SK-MEL-5 (cell line): ENCODE measurements at regions not wholly inside any gene's neighbourhood (a gene's known extent, or its start where the extent isn't known, plus 50 kb on each side); places are given as distances from the start of the nearest gene placed in this dataset.

Experiments
- DNase-seq: peaks from one replicate; pipeline ENCODE4 v3.0.0-alpha.2; 2016; ENCODE audit warnings: low read depth, low spot score
- in situ Hi-C: cut with HindIII; loops from 2 replicates; pipeline ENCODE4 v1.10.0; 2016; ENCODE audit warnings: low sequenced_read_pairs, high pct_unique_total_duplicates, low pct_unique_long_range_greater_than_20kb

DNA sequence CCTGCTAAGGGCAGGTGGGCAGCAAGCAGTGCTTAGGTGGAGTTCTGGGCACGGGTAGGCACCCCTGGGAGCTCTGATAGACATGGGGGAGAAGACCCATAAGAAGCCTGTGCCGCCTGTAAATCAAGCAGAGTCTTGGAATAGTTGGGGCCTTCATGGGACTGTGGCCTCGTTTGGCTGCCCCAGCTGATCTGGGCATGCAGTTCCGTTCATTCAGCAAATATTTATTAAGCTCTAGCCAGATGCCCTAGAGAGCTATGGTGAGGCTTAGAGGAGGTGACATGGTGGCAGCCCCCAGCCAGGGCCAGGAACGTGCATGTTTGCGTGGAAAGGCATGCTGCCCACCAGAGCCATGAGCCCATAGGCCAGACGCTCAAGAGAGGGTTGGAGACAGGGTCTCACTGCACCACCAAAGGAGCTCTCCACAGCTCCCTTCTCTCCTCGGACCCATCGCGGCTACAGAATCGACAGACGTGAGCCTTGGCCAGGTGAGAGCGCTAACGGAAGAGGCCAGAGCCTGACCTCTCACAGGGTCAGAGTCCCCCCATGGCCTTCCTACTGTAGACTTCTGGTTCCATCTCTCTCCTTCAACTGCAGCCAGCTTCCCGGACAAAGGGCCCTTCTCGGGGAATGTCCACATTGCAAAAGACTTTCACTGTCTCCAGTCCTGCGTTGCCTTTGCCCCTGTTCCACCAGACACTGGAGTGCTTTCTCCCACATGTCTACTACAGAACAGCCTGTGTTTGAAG, 135.7 kb downstream of the INHBB start:
- DNase-seq = no peak
- in situ Hi-C loops = no loop called here

DNA sequence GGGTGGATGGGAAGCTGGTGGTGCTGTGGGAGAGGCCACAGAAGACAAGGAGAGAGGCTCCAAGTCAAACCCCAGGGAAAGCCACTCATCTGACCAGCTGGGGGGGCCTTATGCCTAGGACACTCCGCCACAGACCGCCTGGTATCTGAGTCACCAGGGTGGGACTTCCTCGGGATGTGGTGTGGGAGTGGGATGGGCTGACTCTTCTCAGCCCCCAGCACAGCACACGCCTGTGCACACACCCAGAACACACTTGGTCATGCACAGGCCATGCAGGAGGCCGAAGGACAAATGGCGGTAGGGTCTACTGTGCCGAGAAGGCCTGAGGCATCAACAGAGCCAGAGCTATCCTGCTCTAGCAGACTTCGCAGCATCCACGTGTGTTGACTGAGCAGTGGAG, 136.4 kb downstream of the INHBB start:
- in situ Hi-C loops = no loop called here
- DNase-seq = no peak

DNA sequence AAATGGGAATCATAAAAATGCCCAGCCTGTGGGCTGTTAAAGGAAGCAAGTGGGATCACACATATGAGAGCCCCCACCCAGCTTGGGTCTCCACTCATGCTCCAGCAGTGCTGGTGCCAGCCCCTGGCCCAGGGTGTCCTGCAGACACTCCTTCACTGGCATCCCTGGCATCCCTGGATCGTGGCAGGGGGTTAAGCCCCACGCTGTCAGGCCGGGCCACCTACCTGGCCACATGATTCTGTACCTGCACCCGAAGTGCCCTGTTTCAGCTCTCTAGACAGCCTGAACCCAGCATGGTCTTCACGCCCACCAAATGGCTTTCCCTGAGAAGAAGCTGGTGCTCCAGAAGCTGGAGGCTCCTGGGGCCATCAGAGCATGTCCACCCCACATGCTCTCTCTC, 137.4 kb downstream of the INHBB start:
- no peak for DNase-seq
- in situ Hi-C loops = no loop called here

DNA sequence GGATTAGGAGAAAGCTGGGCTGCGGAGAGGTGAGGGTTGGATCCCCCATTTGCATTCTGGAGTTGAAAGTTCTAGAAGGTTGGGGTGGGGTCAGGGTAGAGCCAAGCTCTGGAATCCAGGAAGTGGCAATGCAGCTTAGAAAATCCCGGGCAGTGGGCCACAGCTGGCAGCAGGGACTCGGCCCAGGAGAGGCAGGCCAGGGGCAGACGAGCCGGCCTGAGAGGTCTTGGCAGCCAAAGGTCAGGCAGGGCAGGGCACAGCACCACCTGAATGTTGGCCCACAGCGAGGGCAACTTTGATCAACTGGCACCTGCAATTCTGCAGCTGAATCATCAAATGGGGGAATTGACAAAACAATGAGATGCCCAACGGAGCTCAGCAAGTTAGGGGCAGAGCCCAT, 139.2 kb downstream of the INHBB start:
- in situ Hi-C loops = no loop called here

DNA sequence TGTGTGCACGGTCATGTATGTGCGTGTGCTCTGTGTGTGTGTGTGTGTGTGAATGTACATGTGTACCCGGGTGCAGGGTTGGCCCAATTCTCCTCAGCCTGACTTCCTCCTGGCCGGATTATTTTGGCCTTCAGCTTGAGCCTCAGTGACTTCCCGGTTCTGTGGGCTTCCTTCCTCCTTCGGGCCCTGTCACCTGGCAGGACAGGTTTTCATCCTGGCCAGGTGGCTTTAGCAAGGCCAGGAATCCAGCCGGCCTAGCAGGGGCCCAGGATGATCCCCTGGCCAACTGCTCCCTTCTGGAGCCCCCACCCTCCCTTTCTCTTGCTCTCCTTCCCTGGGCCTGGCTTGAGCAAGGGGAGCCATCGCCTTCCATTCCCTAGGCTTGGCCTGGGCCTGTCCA, 140.5 kb downstream of the INHBB start:
- DNase-seq = no peak
- in situ Hi-C loops = no loop called here

More for the DNA sequence above, 139.2 kb downstream of the INHBB start:
- no peak for DNase-seq

DNA sequence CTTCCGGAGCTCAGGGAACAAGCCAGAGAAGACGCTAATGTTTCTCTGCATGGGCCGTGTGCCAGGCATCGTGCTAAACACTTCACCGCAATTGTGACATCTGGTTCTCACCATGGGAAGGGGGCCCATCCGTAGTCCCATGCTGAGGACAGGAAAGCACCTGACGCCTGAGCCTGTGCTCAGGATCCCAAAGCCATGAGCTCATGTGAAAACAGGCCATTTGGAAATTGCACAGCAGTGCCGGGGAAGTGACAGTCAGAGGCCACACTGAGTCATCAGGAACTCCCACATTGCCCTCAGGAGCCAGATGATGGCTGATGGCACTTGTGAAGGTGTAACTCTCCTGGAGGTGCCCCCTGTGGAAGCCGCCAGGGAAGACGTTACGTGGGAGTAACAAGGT, 141.0 kb downstream of the INHBB start:
- in situ Hi-C loops = no loop called here
- DNase-seq = no peak

DNA sequence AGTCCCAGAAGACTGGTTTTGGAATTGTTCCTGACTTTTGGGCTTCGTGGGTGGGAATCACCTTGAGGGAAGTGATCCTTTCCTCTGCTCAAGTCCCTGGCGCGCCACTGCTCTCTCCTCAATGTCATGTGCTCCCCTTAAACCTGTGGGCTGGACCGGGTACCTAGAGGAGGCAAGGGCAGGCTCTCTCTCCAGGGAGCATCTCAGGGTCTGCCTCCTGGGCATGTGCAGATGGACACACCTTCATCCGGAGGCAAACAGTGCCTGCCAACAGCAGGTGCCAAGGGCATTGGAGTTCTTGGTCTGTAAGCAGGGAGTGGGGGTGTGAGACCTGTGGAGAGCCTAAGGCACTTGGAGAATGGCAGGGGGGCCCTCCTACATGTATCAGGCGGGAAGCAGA, 142.6 kb downstream of the INHBB start:
- in situ Hi-C loops = no loop called here
- DNase-seq = no peak

DNA sequence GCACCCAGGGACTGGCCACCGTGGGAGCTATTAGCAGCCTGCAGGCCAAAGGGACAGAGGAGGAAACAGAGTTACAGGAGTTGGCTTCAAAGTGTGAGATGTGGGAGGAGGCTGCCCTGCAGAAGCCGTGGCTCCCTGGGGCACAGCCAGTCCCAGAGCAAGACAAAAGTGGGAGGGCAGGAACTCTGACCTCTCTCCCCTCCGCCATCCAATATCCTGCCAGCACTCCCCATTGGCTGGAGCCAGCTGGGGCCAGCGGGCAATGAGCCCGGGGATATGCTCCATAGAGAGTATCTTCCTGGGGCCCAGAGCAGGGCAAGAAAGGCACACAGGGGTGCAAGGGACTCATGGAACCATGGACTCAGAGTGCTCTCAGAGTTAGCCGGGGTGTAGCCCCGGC, 143.1 kb downstream of the INHBB start:
- DNase-seq = no peak
- in situ Hi-C loops = no loop called here

DNA sequence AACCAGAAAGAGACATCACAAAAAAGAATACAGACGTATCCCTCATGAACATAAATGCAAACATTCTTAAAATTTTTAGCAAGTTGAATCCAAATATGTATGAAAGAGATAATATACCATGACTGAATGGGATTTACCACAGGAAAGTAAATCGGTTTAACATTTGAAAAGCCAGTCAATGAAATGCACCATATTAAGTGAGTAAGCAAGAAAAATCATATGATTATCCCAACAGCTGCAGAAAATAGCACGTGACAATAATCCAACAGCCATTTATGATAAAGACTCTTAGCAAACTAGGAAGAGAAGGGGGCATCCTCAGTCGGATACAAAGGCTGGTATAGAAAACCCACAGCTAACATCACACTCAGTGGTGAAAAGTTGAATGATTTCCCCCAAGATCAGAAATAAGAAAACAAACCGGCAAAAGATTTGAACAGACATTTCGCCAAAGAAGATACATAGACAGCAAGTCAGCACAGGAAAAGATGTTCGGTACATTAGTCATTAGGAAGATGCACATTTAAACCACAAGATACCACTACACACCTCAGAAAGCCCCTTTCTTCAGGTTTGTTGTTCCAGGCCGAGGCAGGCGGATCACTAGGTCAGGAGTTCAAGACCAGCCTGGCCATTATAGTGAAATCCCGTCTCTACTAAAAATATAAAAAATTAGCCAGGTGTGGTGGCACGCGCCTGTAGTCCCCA, 144.3 kb downstream of the INHBB start:
- in situ Hi-C loops = no loop called here

DNA sequence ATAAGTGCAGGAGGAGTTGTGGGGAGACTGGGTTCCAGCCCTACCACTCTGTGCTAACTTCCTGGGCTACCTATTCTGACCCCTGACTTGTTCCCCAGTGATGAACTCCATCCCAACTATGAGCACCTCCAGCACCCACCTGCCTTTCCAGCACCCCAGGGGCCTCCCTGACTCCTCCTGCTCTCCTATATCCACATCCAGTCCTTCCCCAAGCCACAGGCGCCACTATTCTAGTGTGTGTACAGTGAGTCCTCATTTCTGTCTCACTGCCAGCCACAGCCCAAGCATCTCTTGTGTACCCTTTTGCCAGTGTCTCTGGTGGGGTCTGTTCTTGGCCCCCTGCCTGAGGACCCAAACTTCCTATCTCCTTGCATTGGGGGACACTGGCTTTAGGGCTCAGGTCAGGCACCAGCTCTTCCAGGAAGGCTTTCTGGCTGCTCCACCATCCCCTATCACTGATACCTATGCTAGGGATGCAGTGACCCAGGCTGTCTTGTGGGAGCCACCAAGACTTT, 145.2 kb downstream of the INHBB start:
- no peak for DNase-seq
- in situ Hi-C loops = no loop called here

More for the DNA sequence above, 144.3 kb downstream of the INHBB start:
- DNase-seq = no peak

DNA sequence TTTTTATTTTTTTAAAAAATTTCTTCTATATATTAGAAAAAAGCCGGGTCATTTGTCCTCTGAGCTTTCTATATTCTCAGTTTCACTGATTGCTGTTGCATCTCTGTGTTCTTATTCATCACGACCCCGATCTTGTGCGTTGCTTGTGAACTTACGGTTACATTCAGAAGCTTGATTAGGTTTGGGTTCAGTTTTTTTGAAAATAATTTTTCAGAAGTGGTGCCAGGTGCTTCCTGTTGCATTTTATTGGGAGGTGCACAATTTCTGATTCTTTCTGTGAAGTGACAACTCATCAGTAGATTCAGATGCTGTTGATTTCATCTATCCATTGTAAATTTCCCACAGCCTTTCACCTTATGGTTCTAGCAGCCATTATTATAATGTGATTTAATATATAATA, 147.3 kb downstream of the INHBB start:
- in situ Hi-C loops = no loop called here

DNA sequence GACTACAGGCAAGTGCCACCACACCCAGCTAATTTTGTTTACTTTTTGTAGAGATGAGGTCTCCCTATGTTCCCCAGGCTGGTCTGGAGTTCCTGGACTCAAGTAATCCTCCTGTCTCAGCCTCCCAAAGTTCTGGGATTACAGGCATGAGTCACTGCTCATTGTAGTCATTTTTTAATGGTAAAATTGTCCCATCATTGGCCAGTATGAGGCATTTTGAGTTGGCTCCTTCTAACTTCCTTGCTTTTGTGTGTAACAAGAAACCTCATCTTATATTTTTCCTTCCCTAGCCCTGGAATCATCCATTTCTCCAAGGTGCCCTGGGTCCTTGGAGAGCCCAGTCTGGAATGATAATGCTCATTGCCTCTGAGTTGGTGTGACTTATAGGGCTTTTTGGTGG, 148.5 kb downstream of the INHBB start:
- no peak for DNase-seq
- in situ Hi-C loops = no loop called here

More for the DNA sequence above, 147.3 kb downstream of the INHBB start:
- no peak for DNase-seq

DNA sequence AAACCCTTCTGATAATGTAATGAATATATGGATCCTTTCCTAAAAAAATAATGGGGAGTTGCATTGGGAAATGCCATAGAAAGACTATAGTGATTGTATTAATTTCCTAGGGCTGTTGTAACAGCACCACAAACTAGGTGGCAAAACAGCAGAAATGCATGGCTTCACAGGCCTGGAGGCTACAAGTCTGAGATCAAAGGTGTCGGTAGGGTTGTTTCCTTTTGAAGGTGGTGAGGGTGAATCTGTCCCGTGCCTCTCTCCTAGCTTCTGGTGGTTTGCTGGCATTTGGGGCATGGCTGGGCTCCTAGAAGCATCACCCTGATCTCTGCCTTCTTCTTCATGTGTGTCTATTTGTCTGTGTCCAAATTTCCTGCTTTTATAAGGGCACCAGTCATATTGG, 149.7 kb downstream of the INHBB start:
- no peak for DNase-seq
- in situ Hi-C loops = no loop called here

DNA sequence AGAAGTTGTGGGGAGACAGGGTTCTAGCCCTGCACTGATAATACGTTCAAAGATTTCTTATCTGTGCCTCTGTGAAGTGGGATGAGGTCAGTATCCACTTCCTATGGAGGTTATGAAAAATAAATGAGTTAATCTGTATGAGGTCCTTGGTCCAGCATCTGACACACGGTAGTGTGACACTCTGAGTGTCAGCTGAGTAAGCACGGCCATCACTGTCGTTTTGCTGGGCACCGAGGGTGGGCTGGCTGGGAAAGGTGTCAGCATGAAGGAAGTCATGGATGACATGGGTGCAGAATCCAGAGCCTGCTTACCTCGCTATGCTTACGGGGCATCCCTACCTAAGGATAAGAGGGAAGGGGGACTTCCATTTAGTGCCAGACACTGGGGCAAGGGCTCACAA, 150.3 kb downstream of the INHBB start:
- in situ Hi-C loops = no loop called here

DNA sequence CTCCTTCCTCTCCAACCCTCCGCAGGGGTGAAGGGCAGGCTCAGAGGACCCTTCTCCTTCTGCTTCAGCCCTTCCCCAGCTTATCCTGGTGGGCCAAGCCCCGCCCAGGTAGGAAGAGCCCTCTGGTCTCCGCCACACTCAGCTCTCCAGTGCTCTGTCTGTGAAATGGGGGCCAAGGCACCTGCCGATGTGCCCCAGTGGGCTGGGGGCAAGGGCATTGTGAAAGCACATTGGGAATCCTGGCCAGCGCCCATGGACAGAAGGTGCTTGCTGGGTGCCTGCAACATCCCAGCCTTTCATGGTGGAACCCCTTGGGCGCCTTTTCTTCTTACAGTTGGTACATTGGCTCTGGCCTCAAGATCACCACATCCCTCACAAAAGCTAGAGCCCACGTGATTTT, 150.8 kb downstream of the INHBB start:
- in situ Hi-C loops = no loop called here
- DNase-seq = no peak

More for the DNA sequence above, 150.3 kb downstream of the INHBB start:
- no peak for DNase-seq

DNA sequence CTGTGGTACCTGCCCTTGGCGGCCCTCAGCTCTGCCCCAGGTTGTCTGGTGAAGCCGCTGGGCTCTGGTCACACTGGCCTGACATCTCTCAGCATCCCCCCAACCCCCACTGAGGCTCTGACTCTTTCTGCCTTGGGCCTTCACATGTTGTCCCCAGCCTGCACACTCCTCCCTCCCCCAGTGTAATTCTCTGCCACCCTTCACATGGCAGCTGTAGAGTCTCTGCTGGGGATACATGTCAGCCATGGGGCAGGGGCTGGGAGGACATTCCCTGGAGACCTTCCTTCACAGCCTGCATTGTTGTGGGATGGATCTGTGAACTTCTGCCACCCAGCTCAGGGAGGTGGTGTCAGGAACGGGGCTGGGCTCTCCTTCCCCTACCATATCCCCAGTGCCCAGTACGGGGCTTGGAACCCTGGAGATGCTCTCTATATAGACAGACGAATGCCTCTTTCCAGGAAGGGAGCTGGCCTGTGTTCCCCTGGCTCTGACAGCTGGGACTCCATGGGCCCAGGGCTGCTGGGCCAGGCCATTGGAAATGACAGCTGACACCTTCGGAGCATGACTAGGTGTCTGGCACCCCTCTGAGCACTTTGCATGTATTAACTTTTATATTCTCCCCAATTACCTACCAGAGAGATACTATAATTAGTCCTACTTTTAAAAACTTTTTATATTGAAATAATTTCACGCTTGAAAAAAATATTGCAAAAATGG, 151.5 kb downstream of the INHBB start:
- DNase-seq = no peak
- in situ Hi-C loops = no loop called here

DNA sequence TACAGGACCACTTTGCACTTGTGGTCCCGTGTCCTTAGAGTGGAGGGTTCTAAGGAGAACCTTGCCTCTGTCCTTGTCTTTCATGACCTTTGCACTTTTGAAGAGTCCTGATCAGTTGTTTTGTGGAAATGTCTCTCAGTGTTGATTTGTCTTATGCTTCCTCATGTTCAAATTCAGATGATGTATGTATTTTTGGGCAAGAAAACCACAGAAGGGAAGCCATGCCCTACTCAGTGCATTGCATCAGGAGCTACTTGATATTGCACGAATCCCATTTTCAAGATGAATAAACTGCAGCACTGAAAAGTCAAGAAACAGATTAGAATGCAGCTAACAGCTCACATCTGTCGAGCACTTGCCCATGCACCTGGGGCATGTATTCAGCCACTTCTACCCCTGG, 152.2 kb downstream of the INHBB start:
- in situ Hi-C loops = no loop called here

DNA sequence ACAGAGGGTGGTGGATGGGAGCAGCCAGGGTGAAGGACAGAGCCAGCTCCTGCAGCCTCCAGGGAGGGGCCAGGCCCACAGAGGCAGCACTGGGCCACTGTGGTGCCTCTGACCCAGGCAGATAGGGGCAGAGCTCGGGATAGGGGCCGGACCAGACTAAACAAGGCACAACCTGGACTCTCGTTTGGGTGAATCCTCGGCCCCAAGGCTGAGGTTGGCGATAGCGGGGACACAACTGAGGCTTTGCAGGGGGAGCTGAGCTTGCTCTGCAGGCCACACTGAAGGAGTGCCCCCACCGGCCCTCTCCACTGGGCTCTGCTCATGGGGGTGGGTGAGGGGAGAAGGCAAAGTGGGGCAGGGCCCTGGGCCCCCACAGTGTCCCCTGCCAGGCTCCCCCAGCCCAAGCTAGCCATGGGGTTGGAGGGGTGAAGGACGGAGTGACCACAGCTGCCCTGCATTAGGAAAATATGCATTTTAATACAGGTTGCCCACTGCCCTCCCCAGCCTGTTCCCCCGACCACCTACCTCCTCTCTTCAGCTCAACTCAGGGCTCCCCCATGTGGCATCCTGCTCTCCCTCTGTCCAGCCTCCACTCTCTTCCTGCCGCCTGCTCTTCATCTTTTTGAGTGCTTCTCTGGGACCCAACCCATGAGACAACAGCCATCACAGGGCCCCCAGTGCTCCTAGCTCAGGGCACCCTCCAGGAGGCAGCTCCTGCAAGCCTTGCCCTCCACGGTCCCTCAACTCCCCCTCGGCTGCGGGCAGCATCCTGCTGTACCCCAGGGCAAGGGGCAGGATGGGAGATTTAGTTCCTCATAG, 152.8 kb downstream of the INHBB start:
- in situ Hi-C loops = no loop called here

More for the DNA sequence above, 152.2 kb downstream of the INHBB start:
- DNase-seq = no peak

More for the DNA sequence above, 152.8 kb downstream of the INHBB start:
- DNase-seq = no peak
